ENCODE measurements at regions not wholly inside any gene's neighbourhood (a gene's known extent, or its start where the extent isn't known, plus 50 kb on each side); places are given as distances from the start of the nearest gene placed in this dataset.
"Not testable (repeated sequence)": the region's sequence is repeated elsewhere in the genome, so short reads cannot be mapped to it uniquely, and the experiment has no call there.

DNA sequence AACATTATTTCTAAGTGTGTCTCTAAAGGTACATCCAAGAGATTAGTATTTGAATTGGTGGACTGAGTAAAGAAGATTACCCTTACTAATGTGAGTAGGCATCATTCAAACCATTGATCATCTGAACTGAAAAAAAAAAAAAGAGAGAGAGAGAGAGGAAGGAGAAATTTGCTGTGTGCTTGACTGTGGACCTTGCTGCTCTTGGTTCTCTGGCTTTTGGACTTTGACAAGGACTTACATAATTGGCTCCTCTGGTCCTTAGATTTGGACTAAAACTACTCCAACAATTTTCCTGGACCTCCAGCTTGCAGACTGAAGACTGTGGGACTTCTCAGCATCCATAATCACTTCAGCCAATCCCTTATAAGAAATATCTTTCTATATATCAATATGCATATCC, 1091.9 kb upstream of the EDIL3 start:
- intact Hi-C loops (cut with DNase I), result no loop called here
- no peak for DNase-seq (ENCODE audit: missing footprints)
- ATAC-seq, result no peak

DNA sequence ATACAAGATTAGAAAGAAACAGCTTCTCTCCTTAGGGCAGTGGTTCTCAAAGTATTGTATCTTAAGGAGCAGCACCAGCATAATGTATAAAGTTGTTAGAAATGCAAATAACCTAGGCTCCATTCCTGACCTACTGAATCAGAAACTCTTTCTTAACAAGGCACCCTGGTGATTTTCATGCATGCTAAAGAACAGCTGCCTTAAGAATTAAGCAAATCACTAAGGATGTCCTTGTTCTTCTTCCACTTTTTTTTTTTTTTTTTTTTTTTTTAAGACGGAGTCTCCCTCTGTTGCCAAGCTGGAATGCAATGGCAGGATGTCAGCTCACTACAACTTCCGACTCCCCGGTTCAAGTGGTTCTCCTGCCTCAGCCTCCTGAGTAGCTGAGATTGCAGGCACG, 1095.2 kb upstream of the EDIL3 start:
- ATAC-seq (no peak), DNase-seq (ENCODE audit: missing footprints) (no peak)
- intact Hi-C loops (cut with DNase I), result no loop called here

DNA sequence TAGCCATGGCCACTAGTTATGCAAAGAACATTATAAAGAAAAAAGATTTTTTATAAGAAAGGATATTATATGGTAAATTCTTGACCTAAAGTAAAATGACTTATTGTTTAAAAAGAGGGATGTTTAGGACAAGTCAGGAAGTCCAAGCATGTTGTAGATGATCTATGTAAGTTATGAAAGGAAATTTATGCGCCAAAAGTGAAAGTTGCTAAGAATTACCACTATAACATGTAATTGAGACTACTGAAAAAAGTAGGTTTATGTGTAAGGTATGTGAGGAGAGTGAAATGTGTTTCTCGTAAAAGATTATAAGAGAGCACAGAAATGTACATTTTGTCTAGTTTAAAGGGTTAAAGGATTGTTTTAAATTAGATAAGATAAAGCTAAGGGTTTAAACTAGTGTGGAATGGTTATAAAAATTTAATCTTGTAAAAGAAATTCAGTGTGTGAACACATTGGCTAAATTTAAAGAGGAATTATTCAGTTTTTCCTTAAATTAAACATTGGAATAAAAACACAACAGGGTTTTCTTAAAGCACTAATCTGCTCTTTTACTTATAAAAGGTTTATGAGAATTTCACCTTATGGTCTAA, 1100.4 kb upstream of the EDIL3 start:
- DNase-seq (ENCODE audit: missing footprints), result no peak
- intact Hi-C loops (cut with DNase I), result no loop called here
- no peak for ATAC-seq

DNA sequence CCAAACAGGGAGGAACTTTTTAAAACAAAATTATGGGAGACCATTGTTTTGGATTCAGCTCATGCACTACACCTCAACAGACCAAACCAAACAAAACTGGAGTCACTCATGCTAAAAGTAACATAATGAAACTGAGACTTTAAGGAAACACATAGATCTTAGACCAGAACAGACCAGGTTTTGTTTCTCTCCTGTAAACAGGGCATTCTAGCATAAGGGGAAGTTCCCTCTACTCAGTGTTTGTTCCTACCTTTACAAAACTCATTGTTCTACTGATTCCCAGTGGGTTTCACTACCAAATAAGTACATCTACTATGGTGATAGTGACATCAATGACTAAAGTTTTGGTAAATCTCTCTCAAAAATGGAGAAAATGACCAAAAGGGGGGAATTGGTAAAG, 1103.6 kb upstream of the EDIL3 start:
- intact Hi-C loops (cut with DNase I), result no loop called here
- ATAC-seq (no peak), DNase-seq (ENCODE audit: missing footprints) (no peak)

DNA sequence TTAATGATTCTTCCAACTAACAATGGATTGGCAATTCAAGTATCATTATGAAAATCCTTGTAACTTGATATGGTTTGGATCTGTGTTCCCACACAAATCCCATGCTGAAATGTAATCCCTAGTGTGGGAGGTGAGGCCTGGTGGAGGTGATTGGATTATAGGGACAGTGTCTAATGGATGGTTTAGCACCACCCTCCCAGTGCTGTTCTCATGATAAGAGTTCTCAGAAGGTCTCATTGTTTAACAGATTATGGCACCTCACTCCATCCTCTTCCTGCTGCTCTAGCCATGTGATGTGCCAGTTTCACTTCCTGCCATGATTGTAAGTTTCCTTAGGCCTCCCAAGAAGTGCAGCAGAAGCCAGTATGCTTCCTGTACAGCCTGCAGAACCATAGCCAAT, 1116.2 kb upstream of the EDIL3 start:
- ATAC-seq (no peak), DNase-seq (ENCODE audit: missing footprints) (no peak)
- intact Hi-C loops (cut with DNase I), result no loop called here

DNA sequence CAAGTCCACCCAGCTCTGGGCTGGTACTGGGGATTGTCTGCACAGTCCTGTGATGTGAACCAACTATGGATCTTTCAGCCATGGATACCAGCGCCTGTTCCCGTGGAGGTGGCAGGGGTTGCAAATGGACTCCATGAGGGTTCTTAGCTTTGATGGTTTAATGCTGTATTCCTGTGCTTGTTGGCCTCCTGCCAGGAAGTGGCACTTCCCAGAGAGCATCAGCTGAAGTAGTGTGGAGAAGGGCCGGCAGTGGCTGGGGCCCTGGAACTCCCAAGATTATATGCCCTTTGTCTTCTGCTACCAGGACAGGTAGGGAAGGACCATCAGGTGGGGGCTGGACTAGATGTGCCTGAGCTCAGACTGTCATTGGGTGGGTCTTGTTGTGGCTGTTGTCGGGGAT, 1104.8 kb upstream of the COX7C start:
- no peak for ATAC-seq
- intact Hi-C loops (cut with DNase I), result no loop called here
- DNase-seq (ENCODE audit: missing footprints), result no peak

DNA sequence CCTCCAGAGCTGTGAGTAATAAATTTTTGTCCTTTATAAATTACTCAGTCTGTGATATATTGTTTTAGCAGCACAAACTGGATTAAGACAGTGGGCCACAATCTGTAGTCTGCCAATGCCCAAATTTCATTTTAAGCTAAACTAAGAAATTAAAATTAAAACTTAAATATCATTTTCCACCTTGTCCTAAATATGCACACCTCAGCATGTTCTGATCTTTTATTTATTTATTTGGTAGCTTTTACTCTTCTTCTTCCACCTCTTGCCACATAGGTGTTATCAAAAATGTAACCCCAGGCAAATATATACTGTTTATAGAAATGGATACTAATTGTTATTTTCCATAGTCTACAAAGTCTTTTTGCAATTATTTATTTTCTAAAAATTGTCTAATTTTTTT, 1102.2 kb upstream of the COX7C start:
- intact Hi-C loops (cut with DNase I), result no loop called here
- ATAC-seq, result no peak

DNA sequence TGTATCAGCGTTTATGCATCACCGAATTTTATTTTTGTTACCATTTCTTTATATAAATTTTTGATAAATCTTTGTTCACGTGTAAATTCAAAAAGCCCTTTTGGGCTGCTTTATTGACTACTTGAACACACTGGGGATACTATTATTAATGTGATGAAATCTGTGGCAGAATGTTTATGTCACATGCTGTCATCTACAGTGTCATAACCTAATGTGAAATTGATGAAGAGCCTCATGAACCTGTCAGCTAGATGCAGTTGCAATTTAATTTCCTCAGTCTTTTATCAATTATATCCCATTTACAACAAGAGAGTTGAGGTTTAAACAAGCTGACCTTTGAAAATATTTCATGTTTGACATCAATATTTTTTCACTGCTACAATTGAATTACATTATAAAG, 1100.4 kb upstream of the COX7C start:
- DNase-seq (ENCODE audit: missing footprints) (no peak), ATAC-seq (no peak)
- intact Hi-C loops (cut with DNase I), result no loop called here

More for the DNA sequence above, 1102.2 kb upstream of the COX7C start:
- no peak for DNase-seq (ENCODE audit: missing footprints)

DNA sequence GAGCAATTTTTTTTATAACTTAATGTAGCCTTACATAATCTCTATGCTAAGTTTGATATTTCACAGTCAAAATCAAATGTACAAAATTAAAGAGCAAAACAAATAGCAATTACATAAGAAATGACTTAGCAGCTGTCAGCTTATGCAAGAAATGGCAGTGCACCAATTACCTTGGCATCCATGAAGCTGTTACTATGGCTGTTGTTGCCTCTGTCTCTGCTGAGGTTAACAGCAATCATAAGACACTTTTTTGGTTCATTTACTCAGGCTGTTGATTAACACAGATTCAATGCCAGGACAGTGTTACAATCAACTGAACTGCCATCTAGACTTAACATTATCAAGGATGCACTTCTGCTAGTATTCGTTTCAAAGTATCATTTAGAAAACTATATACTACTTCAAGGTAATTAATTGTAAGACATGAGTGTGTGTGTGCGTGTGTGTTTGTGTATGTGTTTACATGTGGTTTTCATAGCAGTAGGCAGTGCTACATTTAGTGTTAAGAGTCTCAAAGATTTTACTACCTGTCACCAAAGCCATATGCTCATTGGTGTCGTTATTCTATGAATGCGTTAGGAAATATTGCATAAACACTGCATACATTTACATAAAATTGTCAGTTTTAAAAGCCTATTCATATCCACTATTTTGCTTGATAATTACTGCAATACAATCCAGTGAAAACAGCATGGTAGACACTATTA, 1084.2 kb upstream of the COX7C start:
- ATAC-seq (peak; percentile 52), DNase-seq (ENCODE audit: missing footprints) (no peak)
- intact Hi-C loops (cut with DNase I), result no loop called here

DNA sequence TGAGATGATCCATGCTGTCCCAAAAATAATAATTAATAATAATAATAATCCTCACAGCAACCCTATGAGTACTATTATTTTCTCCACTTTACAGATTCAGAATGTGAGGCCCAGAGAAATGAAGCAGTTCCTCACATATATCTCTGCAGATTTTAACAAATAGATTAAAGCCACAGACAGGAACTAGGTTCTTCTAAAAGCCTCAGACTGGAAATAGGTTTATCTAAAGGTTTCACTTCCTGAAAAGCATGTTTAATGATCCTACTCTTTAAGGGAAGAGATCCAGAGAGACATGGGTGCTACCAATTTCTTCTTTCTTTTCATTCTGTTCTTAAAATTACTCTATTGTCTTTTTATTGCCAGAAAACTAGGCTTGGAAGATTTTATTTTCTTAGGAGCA, 1079.4 kb upstream of the COX7C start:
- intact Hi-C loops (cut with DNase I), result no loop called here
- no peak for DNase-seq (ENCODE audit: missing footprints)
- ATAC-seq, result no peak

DNA sequence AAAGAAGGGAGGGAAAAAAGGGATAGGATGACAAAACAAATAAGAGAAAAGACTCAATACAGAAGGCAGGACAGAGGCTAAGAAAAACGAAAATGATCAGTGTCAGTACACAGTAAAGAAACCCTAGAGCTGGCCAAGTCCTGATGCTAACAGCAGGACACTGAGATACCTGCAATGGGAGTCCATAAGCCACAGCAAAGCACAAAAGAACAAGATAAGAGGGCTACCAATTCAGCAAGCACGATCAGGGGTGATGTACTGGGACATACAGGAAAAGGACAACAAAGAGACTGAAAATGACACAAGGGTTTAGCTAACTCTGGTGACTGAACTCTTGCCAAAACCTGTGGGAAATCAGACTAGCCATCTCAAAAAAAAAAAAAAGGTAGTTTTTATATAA, 1072.6 kb upstream of the COX7C start:
- ATAC-seq, result no peak
- no peak for DNase-seq (ENCODE audit: missing footprints)
- intact Hi-C loops (cut with DNase I), result no loop called here

DNA sequence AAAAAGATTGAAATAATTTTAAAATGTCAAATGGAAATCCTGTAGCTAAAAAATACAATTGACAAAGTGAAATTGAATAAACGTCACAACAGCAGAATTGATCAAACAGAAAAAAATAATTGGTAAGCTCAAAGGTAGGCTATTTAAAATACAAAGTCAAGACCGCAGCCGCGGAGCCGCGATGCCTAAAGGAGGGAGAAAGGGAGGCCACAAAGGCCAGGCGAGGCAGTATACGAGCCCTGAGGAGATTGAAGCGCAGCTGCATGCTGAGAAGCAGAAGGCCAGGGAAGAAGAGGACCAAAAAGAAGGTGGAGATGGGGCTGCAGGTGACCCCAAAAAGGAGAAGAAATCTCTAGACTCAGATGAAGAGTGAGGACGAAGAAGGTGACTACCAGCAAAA, 1068.5 kb upstream of the COX7C start:
- no peak for DNase-seq (ENCODE audit: missing footprints)
- no peak for ATAC-seq
- intact Hi-C loops (cut with DNase I), result no loop called here

DNA sequence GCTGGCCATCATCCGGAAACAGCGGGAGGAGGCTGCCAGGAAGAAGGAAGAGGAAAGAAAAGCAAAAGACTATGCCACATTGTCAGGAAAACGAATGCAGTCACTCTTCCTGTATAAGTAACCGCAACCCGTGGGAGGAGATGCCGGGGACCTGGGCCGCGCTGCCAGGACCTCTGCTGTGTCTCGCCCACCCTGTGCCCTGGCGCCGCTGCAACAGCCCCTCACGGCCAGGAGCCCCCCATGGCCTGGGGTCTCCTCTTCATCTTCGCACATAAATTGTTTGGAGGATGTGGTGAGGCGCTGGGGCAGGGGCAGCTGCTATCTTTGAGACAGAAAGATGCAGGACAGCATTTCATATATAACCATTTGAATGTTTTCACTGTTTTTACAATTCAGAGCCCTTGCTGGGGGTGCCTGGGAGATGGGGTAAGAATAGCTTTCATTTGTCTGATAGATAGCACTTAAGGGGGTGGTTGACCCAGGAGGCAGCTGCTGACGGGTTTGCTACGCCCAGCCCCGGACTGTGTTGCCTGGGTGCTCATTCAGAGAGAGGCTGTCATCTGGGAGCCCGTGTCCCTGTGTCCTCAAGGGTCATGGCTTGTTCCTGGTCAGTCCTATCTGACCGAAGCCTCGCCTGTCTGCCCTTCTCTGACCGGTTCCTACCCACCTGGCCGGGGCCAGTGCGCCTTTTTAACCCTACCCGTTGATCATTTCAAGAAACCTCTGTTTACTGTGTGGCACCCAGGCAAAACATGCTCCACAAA, 1067.7 kb upstream of the COX7C start:
- intact Hi-C loops (cut with DNase I), result no loop called here
- DNase-seq (ENCODE audit: missing footprints) (no peak), ATAC-seq (no peak)

DNA sequence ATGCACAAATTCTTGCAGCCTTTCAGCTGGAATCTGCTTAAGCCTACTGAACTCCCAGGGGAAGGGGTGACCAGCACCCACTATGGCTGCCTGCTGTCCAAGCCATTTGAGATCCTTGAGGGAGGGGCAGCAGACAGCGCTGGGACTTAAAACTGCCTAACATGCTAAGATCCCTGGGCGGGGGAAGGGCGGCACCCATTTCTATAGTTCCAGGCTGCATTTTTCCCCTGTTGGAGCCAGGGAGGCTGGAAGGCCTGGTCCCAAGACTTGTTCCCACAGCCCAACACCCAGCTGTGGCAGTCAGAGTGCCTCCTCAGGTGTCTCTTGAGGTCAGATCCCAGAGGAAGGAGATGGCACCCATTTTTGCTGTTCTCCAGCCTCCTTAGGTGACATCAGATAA, 1061.3 kb upstream of the COX7C start:
- DNase-seq (ENCODE audit: missing footprints), result no peak

DNA sequence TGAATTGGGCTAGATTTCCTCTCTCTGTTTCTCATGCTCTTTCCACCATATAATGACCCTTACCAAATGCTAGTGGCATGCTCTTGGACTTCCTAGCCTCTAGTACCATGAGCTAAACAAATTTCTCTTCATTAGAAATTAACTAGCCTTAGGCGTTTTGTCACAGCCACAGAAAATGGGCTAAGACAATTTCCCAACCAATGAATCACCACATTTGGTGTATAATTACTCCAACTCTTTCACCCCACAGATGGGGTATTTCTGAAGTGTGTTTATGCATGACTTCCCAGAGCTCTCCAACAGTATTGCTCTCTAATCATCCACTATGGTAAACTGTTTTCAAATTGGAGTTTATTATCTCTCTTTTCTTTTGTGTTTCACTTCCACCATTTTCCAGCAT, 1041.1 kb upstream of the COX7C start:
- DNase-seq (ENCODE audit: missing footprints) (no peak), ATAC-seq (no peak)
- intact Hi-C loops (cut with DNase I), result no loop called here

More for the DNA sequence above, 1061.3 kb upstream of the COX7C start:
- intact Hi-C loops (cut with DNase I), result no loop called here
- no peak for ATAC-seq

DNA sequence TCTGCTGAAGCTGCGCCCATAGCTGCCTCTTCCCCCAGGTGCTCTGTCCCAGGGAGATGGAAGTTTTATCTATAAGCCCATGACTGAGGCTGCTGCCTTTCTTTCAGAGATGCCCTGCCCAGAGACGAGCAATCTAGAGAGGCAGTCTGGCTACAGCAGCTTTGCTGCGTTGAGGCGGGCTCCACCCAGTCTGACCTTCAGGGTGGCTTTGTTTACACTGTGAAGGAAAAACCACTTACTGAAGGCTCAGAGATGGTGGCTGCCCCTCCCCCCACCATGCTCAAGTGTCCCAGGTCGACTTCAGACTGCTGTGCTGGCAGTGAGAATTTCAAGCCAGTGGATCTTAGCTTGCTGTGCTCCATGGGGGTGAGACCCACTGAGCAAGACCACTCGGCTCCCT, 1029.9 kb upstream of the COX7C start:
- intact Hi-C loops (cut with DNase I); ATAC-seq: not testable (repeated sequence)
- peak; percentile 2 for DNase-seq (ENCODE audit: missing footprints)

DNA sequence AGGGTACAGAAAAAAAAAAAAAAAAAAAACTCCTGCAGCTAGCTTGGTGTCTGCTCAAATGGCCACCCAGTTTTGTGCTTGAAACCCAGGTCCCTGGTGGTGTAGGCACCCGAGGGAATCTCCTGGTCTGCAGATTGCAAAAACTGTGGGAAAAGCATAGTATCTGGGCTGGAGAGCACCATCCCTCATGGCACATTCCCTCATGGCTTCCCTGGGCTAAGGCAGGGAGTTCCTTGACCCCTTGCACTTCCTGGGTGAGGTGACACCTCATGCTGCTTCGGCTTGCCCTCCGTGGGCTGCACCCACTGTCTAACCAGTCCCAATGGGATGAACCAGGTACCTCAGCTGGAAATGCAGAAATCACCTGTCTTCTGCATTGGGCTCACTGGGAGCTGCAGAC, 1029.5 kb upstream of the COX7C start:
- ATAC-seq; intact Hi-C loops (cut with DNase I); DNase-seq (ENCODE audit: missing footprints): not testable (repeated sequence)

DNA sequence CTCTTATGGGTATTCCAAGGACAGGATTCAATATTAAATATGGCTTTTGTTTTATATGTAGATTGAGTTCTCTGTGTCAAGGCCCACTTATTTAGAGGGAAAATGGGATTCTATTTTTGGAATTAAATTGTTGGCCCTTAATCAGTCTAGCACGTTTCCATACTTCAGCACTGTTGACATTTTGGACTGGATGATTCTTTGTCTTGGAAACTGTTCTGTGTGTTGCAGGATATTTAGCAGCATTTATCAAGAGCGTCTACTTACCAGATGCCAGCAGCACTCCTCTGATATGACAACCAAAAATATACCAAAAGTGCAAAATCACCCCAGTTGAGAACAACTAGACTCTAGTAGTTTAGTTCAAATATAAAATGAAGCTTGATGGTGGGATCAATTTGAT, 1027.0 kb upstream of the COX7C start:
- ATAC-seq, result peak; percentile 42
- intact Hi-C loops (cut with DNase I), result no loop called here
- peak; percentile 2 for DNase-seq (ENCODE audit: missing footprints)

DNA sequence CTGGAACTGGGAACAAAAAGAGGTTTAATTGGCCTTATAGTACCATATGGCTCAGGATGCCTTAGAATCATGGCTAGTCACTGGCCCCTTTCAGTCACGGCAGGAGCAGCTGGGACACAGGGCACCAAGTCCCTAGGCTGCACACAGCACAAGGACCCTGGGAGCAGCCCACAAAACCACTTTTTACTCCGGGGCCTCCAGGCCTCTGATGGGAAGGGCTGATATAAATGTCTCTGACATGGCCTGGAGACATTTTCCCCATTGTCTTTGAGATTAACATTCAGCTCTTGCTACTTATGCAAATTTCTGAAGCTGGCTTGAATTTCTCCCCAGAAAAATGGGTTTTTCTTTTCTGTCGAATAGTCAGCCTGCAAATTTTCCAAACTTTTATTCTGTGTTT, 1026.4 kb upstream of the COX7C start:
- ATAC-seq (no peak), DNase-seq (ENCODE audit: missing footprints) (peak; percentile 11)
- intact Hi-C loops (cut with DNase I), result no loop called here

DNA sequence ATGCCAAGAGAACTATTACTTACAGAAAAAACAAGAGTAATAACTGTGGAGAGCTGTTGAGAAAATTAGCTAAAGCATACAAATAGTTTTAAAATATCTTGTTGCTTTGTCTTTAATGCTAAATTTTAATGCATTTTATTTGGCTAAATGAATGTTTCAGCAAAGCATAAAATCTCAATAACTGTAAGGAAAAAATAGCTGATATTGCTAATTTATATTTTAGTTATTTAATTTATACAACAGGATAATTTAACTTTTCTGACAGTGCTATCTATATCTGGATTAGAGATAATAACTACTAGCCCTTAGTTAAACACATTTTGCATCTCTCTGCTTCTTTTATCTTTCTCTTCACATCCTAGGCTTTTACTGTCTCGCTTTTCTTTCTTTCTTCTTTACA, 1014.9 kb upstream of the COX7C start:
- DNase-seq (ENCODE audit: missing footprints) (no peak), ATAC-seq (no peak)

More for the DNA sequence above, 1014.9 kb upstream of the COX7C start:
- intact Hi-C loops (cut with DNase I), result no loop called here

Measured in Right ventricle myocardium inferior (tissue), 1 donor.